H1 (cell line): ENCODE measurements at regions not wholly inside any gene's neighbourhood (a gene's known extent, or its start where the extent isn't known, plus 50 kb on each side); places are given as distances from the start of the nearest gene placed in this dataset.

Experiments used
- CTCF ChIA-PET: fragments of 300-600 bp; sonication (Branson Sonifier 250); formaldehyde crosslinking; loops from one replicate; lab custom pipeline; 2021; ENCODE audit not compliant: partially characterized antibody; lab: Charles Lee
- POLR2A ChIA-PET: fragments of 300-600 bp; sonication (Branson Sonifier 250); formaldehyde crosslinking; loops from one replicate; lab custom pipeline; 2021; ENCODE audit warnings: inconsistent platforms; ENCODE audit not compliant: partially characterized antibody; lab: Charles Lee
- DNase-seq, 2 experiments: peaks; one replicate each; pipeline versions ENCODE4 v3.0.0 to v3.0.0-alpha.2; 2010 to 2022; ENCODE audit warnings: low spot score in 2 of 2, low read depth in 1 of 2, mixed read lengths in 1 of 2
- FAIRE-seq: peaks from 2 replicates; lab custom pipeline; 2011; peaks lifted over from hg19 to GRCh38; lab: Jason Lieb, UNC
- H2AFZ ChIP-seq: 2 replicates; pipeline ENCODE4 v1.8.1; 2012; ENCODE audit warnings: low read length, inconsistent platforms
- H2AK5ac ChIP-seq: 2 replicates; pipeline ENCODE4 v1.6.1; 2013; ENCODE audit warnings: low read depth, low read length
- H2BK120ac ChIP-seq: replicated peaks from 2 replicates; pipeline ENCODE3; 2013; ENCODE audit warnings: low read depth, low read length, inconsistent platforms
- H2BK12ac ChIP-seq: 2 replicates; pipeline ENCODE4 v1.6.1; 2013; ENCODE audit warnings: low read depth, low read length
- H2BK15ac ChIP-seq: 2 replicates; pipeline ENCODE4 v1.6.1; 2013; ENCODE audit warnings: low read length
- H2BK20ac ChIP-seq: 2 replicates; pipeline ENCODE4 v1.6.1; 2013; ENCODE audit warnings: low read length
- H2BK5ac ChIP-seq: 2 replicates; pipeline ENCODE4 v1.6.1; 2013; ENCODE audit warnings: low read depth, low read length
- H3K14ac ChIP-seq: 2 replicates; pipeline ENCODE4 v1.6.1; 2013; ENCODE audit warnings: inconsistent platforms; ENCODE audit not compliant: insufficient read length
- H3K18ac ChIP-seq: 2 replicates; pipeline ENCODE4 v1.6.1; 2013; ENCODE audit warnings: low read length; ENCODE audit errors: extremely low read depth
- H3K23ac ChIP-seq: 2 replicates; pipeline ENCODE4 v1.6.1; 2013; ENCODE audit warnings: inconsistent platforms; ENCODE audit not compliant: insufficient read length
- H3K23me2 ChIP-seq: 2 replicates; pipeline ENCODE4 v1.6.1; 2013; ENCODE audit warnings: low read depth, low read length
- H3K27ac ChIP-seq: 2 replicates; pipeline ENCODE4 v1.6.1; 2011; ENCODE audit warnings: low read depth, low read length, inconsistent platforms
- H3K27me3 ChIP-seq, 4 experiments: replicated peaks in 1 of 4; 1 replicate in 1 of 4; 2 replicates in 3 of 4; pipeline versions ENCODE4 v1.6.1 to v1.8.1; 2011 to 2013; ENCODE audit warnings: low read length in 3 of 4, mild to moderate bottlenecking in 3 of 4, inconsistent platforms in 2 of 4, mixed read lengths in 2 of 4, moderate library complexity in 1 of 4; ENCODE audit not compliant: control insufficient read depth in 3 of 4, insufficient read depth in 3 of 4; ENCODE audit errors: extremely low read depth in 1 of 4
- H3K36me3 ChIP-seq, 4 experiments: 2 replicates each; pipeline versions ENCODE4 v1.6.1 to v1.8.1; 2011 to 2013; ENCODE audit warnings: mild to moderate bottlenecking in 4 of 4, low read length in 3 of 4, moderate library complexity in 2 of 4, control low read depth in 1 of 4, inconsistent platforms in 1 of 4; ENCODE audit not compliant: insufficient read depth in 4 of 4, control insufficient read depth in 2 of 4
- H3K4ac ChIP-seq: replicated peaks from 2 replicates; pipeline ENCODE3; 2013; ENCODE audit warnings: low read length, low read depth, mixed read lengths, inconsistent platforms; ENCODE audit not compliant: insufficient read length
- H3K4me1 ChIP-seq, 4 experiments: replicated peaks in 1 of 4; 1 replicate in 1 of 4; 2 replicates in 3 of 4; pipeline versions ENCODE4 v1.6.1 to v1.8.1; 2011 to 2013; ENCODE audit warnings: low read length in 3 of 4, inconsistent platforms in 2 of 4, mixed read lengths in 1 of 4; ENCODE audit not compliant: insufficient read depth in 4 of 4, control insufficient read depth in 3 of 4
- H3K4me2 ChIP-seq, 2 experiments: 2 replicates each; pipeline versions ENCODE4 v1.6.1 to v1.8.1; 2011 to 2013; ENCODE audit warnings: low read depth in 2 of 2, low read length in 2 of 2, control low read depth in 1 of 2, inconsistent platforms in 1 of 2, mild to moderate bottlenecking in 1 of 2; ENCODE audit not compliant: insufficient read depth in 1 of 2
- H3K4me3 ChIP-seq, 4 experiments: fragments of 200-600, 300-600 bp in 1 of 4; sonication (generic), shearing (Covaris generic), sonication (Bioruptor Twin) in 1 of 4; 2 replicates each; pipeline versions ENCODE4 v1.5.1 to v1.8.1; 2011 to 2016; ENCODE audit warnings: low read length in 4 of 4, low read depth in 3 of 4, control low read depth in 2 of 4, inconsistent platforms in 2 of 4, mild to moderate bottlenecking in 2 of 4, mixed read lengths in 1 of 4, moderate library complexity in 1 of 4; ENCODE audit not compliant: insufficient read depth in 2 of 4; ENCODE audit errors: extremely low read depth in 1 of 4
- H3K56ac ChIP-seq: replicated peaks from 2 replicates; pipeline ENCODE3; 2013; ENCODE audit warnings: low read depth, mild to moderate bottlenecking, mixed read lengths, low read length, inconsistent platforms; ENCODE audit not compliant: insufficient read length
- H3K79me1 ChIP-seq: 2 replicates; pipeline ENCODE4 v1.6.1; 2013; ENCODE audit warnings: low read depth, low read length, control low read depth
- H3K79me2 ChIP-seq, 2 experiments: 2 replicates each; pipeline versions ENCODE4 v1.6.1 to v1.8.1; 2012 to 2013; ENCODE audit warnings: low read length in 2 of 2, mild to moderate bottlenecking in 2 of 2, inconsistent platforms in 1 of 2; ENCODE audit not compliant: insufficient read depth in 2 of 2, control insufficient read depth in 1 of 2
- H3K9ac ChIP-seq, 4 experiments: replicated peaks in 1 of 4; 1 replicate in 1 of 4; 2 replicates in 3 of 4; pipeline versions ENCODE4 v1.6.1 to v1.8.1; 2011 to 2013; ENCODE audit warnings: low read depth in 3 of 4, low read length in 3 of 4, control low read depth in 2 of 4, mild to moderate bottlenecking in 2 of 4, moderate library complexity in 2 of 4, inconsistent platforms in 1 of 4; ENCODE audit errors: extremely low read depth in 1 of 4
- H3K9me3 ChIP-seq, 2 experiments: 2 replicates each; pipeline versions ENCODE4 v1.6.1 to v1.8.1; 2012 to 2013; ENCODE audit warnings: mild to moderate bottlenecking in 2 of 2, moderate library complexity in 2 of 2, control low read depth in 1 of 2, inconsistent platforms in 1 of 2, low read depth in 1 of 2, low read length in 1 of 2, mixed read lengths in 1 of 2; ENCODE audit not compliant: insufficient read depth in 2 of 2
- H4K20me1 ChIP-seq, 2 experiments: replicated peaks in 1 of 2; 2 replicates each; pipeline versions ENCODE3 to v1.8.1; 2011 to 2013; ENCODE audit warnings: inconsistent platforms in 2 of 2, low read length in 2 of 2, mild to moderate bottlenecking in 1 of 2; ENCODE audit not compliant: insufficient read depth in 2 of 2, control insufficient read depth in 1 of 2
- H4K5ac ChIP-seq: 2 replicates; pipeline ENCODE4 v1.6.1; 2013; ENCODE audit warnings: low read length, low read depth, mixed read lengths, inconsistent platforms; ENCODE audit not compliant: insufficient read length
- H4K8ac ChIP-seq: 2 replicates; pipeline ENCODE4 v1.8.0; 2013; ENCODE audit warnings: mild to moderate bottlenecking, moderate library complexity, low read length, inconsistent platforms; ENCODE audit not compliant: insufficient read depth; ENCODE audit errors: extremely low read depth
- H4K91ac ChIP-seq: replicated peaks from 2 replicates; pipeline ENCODE3; 2013; ENCODE audit warnings: low read length, mixed read lengths, inconsistent platforms; ENCODE audit not compliant: insufficient read length
- ASH2L ChIP-seq: fragments of 200-600, 300-600 bp; sonication (generic); IDR thresholded peaks from one replicate; pipeline ENCODE4 v1.7.1; 2017; ENCODE audit warnings: low read length
- CBX5 ChIP-seq: fragments of 300-800, 300-1000 bp; sonication (generic); IDR thresholded peaks from 2 replicates; pipeline ENCODE4 v1.7.1; 2016; ENCODE audit warnings: antibody characterized with exemption, low read length, low read depth
- CBX8 ChIP-seq: fragments of 300-800, 300-1000 bp; sonication (generic); IDR thresholded peaks from 2 replicates; pipeline ENCODE4 v1.7.1; 2016; ENCODE audit warnings: low read depth, low read length, borderline replicate concordance
- CREB1 ChIP-seq: IDR thresholded peaks from 2 replicates; pipeline ENCODE4 v1.6.1; 2012; ENCODE audit warnings: inconsistent platforms
- EP300 ChIP-seq, 2 experiments: IDR thresholded peaks; 1 replicate in 1 of 2; 2 replicates in 1 of 2; pipeline ENCODE4 v1.6.1; 2011 to 2012; ENCODE audit warnings: low read depth in 2 of 2, low read length in 2 of 2, mild to moderate bottlenecking in 2 of 2, borderline replicate concordance in 1 of 2, inconsistent platforms in 1 of 2, moderate library complexity in 1 of 2
- JUND ChIP-seq: IDR thresholded peaks from 2 replicates; pipeline ENCODE4 v1.6.1; 2011; ENCODE audit warnings: mild to moderate bottlenecking, improper control_type of control experiment, low read length
- NRF1 ChIP-seq: IDR thresholded peaks from 2 replicates; pipeline ENCODE4 v1.6.1; 2011; ENCODE audit warnings: mild to moderate bottlenecking, low read depth, low read length, improper control_type of control experiment
- PHF8 ChIP-seq: fragments of 200-600 bp; sonication (generic); conservative IDR thresholded peaks from 2 replicates; pipeline ENCODE4 v1.7.1; 2012; ENCODE audit warnings: low read depth, mild to moderate bottlenecking, inconsistent platforms, low read length, moderate library complexity
- RFX5 ChIP-seq: IDR thresholded peaks from 2 replicates; pipeline ENCODE4 v1.6.1; 2011; ENCODE audit warnings: low read depth, low read length, improper control_type of control experiment, borderline replicate concordance
- SP4 ChIP-seq: IDR thresholded peaks from 2 replicates; pipeline ENCODE4 v1.6.1; 2012; ENCODE audit warnings: low read length, inconsistent platforms
- SUZ12 ChIP-seq: fragments of 200-600 bp; sonication (generic); IDR thresholded peaks from 2 replicates; pipeline ENCODE4 v1.6.1; 2012; ENCODE audit warnings: mild to moderate bottlenecking, inconsistent platforms, low read length, moderate library complexity, mixed read lengths
- WGBS, 2 experiments: shearing (Covaris generic) in 1 of 2; methylation state at CpG; one replicate each; pipeline versions ENCODE4 v1.1.6 to v1.1.7; 2013 to 2015; ENCODE audit warnings: low lambda C conversion rate in 2 of 2, mixed read lengths in 2 of 2, inconsistent platforms in 1 of 2, low coverage in 1 of 2, missing lambda C conversion rate in 1 of 2; ENCODE audit not compliant: insufficient replicate concordance in 2 of 2, insufficient coverage in 1 of 2, insufficient read length in 1 of 2; ENCODE audit errors: extremely low coverage in 1 of 2, missing lambda C conversion rate in 1 of 2; 5-methylcytosine and 5-hydroxymethylcytosine counted together
- TF ChIP-seq, protein P1 (sequence below): IDR thresholded peaks from 2 replicates; pipeline ENCODE4 v1.6.1; 2011; ENCODE audit warnings: low read length, improper control_type of control experiment

- POLR2A ChIA-PET: no interaction called here
- H3K79me1 ChIP-seq: no peaks in the 10 kb centered on the region
- DNase-seq: no peak
- H2BK5ac ChIP-seq: no peak overlapping the region
- H3K27ac ChIP-seq: no peak overlapping the region
- no peaks in the 10 kb centered on the region for H3K27me3 ChIP-seq
- CTCF ChIA-PET: interaction anchor here (0.7 to 2.0 kb wide), 4 partner anchors 11 to 230 kb away, joined by 3 to 6 read pairs (median 4); no protein-coding TSS in a partner anchor
- no peaks in the 10 kb centered on the region for H3K79me2 ChIP-seq
- FAIRE-seq: no peak
- H3K4me3 ChIP-seq: no peak overlapping the region
- H3K23ac ChIP-seq: no peak overlapping the region
- no peak overlapping the region for H4K5ac ChIP-seq
- no peak overlapping the region for H4K8ac ChIP-seq
- no peaks in the 10 kb centered on the region for H4K20me1 ChIP-seq
- no peak overlapping the region for H3K4ac ChIP-seq
- H4K91ac ChIP-seq: no peak overlapping the region
- no peak overlapping the region for H2BK20ac ChIP-seq
- no peak overlapping the region for H2BK15ac ChIP-seq
- no peak overlapping the region for H3K14ac ChIP-seq
- no peak overlapping the region for H3K18ac ChIP-seq
- no peak overlapping the region for H3K56ac ChIP-seq
- H3K4me1 ChIP-seq: no peaks in the 10 kb centered on the region
- no peaks in the 10 kb centered on the region for H3K36me3 ChIP-seq
- H3K4me2 ChIP-seq: no peak overlapping the region
- no peak overlapping the region for H2AK5ac ChIP-seq
- no peaks in the 10 kb centered on the region for H3K23me2 ChIP-seq
- H3K9me3 ChIP-seq: no peaks in the 10 kb centered on the region
- WGBS, 2 experiments: 100% methylated on average over 3 of the region's 3 CpGs; no CpG with 5 or more reads in 1 of the 2 experiments
- no peak overlapping the region for H3K9ac ChIP-seq
- no peak overlapping the region for H2AFZ ChIP-seq
- no peak overlapping the region for H2BK120ac ChIP-seq
- H2BK12ac ChIP-seq: no peak overlapping the region
- TF ChIP-seq ASH2L (no peak), NRF1 (no peak), EP300 (IDR thresholded peaks at IDR 0.05; ENCODE audit: borderline replicate concordance in 1 of 2, low read depth in 2 of 2, low read length in 2 of 2) (no peak), RFX5 (no peak), PHF8 (no peak), SP4 (no peak), SUZ12 (no peak), CBX8 (no peak), CREB1 (no peak), CBX5 (no peak), JUND (no peak)
- TF ChIP-seq, protein P1, sequence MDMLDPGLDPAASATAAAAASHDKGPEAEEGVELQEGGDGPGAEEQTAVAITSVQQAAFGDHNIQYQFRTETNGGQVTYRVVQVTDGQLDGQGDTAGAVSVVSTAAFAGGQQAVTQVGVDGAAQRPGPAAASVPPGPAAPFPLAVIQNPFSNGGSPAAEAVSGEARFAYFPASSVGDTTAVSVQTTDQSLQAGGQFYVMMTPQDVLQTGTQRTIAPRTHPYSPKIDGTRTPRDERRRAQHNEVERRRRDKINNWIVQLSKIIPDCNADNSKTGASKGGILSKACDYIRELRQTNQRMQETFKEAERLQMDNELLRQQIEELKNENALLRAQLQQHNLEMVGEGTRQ: no peak
These were observed 164.4 kb upstream of the RORA start for GRCh38 chr15:61393524-61393923.
